ENCODE measurements at regions not wholly inside any gene's neighbourhood (a gene's known extent, or its start where the extent isn't known, plus 50 kb on each side); places are given as distances from the start of the nearest gene placed in this dataset.
"Not testable (repeated sequence)": the region's sequence is repeated elsewhere in the genome, so short reads cannot be mapped to it uniquely, and the experiment has no call there.

DNA sequence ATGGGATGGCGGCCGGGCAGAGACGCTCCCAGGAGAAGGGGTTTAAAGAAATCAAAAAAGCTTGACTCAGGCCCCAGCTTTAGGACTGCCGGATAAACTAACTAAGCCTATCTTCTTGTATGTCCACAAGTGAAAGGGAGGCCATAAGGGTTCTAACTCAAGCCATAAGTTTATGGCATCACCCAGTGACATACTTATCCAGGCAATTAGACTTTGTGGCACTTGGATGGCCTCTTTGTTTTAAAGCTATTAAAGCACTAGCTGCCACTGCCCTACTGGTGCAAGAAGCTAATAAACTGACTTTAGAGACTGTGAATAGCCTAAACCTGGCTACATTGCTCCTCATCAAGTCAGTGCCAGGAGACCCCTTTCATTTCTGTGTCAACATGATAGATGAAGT lies 102.0 kb downstream of the ZNF429 start:
- H3K9me3 ChIP-seq (ENCODE audit: control insufficient read depth, low read length), result no peaks in the 10 kb centered on the region
- H2BK12ac ChIP-seq (ENCODE audit: low read length in 2 of 2), result no peak overlapping the region
- no peak overlapping the region for H3K18ac ChIP-seq (ENCODE audit: low read depth in 1 of 2, low read length in 2 of 2)
- no peaks in the 10 kb centered on the region for H3K36me3 ChIP-seq (ENCODE audit: control insufficient read depth in 1 of 2, insufficient read depth in 2 of 2, low read depth in 1 of 2, low read length in 2 of 2)
- H3K4me3 ChIP-seq (ENCODE audit: insufficient read depth in 1 of 2, low read depth in 1 of 2, low read length in 2 of 2), result no peak overlapping the region
- H3K27me3 ChIP-seq (ENCODE audit: control insufficient read depth in 1 of 2, insufficient read depth in 1 of 2, low read length in 2 of 2), result no peaks in the 10 kb centered on the region
- H2AK5ac ChIP-seq (ENCODE audit: low read length, severe bottlenecking), result no peak overlapping the region
- H3K27ac ChIP-seq (ENCODE audit: low read length, poor library complexity, severe bottlenecking), result no peak overlapping the region
- H2AFZ ChIP-seq (ENCODE audit: low read depth, low read length), result no peak overlapping the region
- H3K23ac ChIP-seq (ENCODE audit: low read length in 2 of 2), result no peak overlapping the region
- no peak overlapping the region for H4K91ac ChIP-seq (ENCODE audit: low read length)
- no peak overlapping the region for H4K8ac ChIP-seq (ENCODE audit: low read length)
- H3K4ac ChIP-seq (ENCODE audit: low read depth in 1 of 2, low read length in 2 of 2), result no peak overlapping the region
- H3K9ac ChIP-seq (ENCODE audit: low read length), result no peak overlapping the region
- no peak overlapping the region for H2BK5ac ChIP-seq (ENCODE audit: low read depth, low read length, poor library complexity, severe bottlenecking)
- no peak overlapping the region for H2BK120ac ChIP-seq (ENCODE audit: low read depth, low read length)
- no peak overlapping the region for H2BK15ac ChIP-seq (ENCODE audit: low read depth, poor library complexity, severe bottlenecking)
- no peaks in the 10 kb centered on the region for H3K79me1 ChIP-seq (replicated peaks; ENCODE audit: low read length, poor library complexity, severe bottlenecking)
- no peak overlapping the region for H3K14ac ChIP-seq (ENCODE audit: low read length in 2 of 2)
- H3K4me1 ChIP-seq (ENCODE audit: control insufficient read depth, insufficient read depth, low read depth, low read length), result peaks cover 6% of the 10 kb centered on the region
- H3K4me2 ChIP-seq (ENCODE audit: low read length, poor library complexity, severe bottlenecking), result no peak overlapping the region
- 66% methylated on average over 4 of the region's 4 CpGs for WGBS
- no peak for DNase-seq

DNA sequence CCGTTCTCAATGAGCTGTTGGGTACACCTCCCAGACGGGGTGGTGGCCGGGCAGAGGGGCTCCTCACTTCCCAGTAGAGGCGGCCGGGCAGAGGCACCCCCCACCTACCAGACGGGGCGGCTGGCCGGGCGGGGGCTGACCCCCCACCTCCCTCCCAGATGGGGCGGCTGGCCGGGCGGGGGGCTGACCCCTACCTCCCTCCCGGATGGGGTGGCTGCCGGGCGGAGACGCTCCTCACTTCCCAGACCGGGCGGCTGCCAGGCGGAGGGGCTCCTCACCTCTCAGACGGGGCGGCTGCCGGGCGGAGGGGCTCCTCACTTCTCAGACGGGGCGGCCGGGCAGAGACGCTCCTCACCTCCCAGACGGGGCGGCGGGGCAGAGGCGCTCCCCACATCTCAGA lies 101.6 kb downstream of the ZNF429 start:
- H3K9ac ChIP-seq (ENCODE audit: low read length); H4K8ac ChIP-seq (ENCODE audit: low read length); DNase-seq; H3K9me3 ChIP-seq (ENCODE audit: control insufficient read depth, low read length); H3K4ac ChIP-seq (ENCODE audit: low read depth in 1 of 2, low read length in 2 of 2); H2AFZ ChIP-seq (ENCODE audit: low read depth, low read length); H2BK5ac ChIP-seq (ENCODE audit: low read depth, low read length, poor library complexity, severe bottlenecking); H3K14ac ChIP-seq (ENCODE audit: low read length in 2 of 2); H3K27ac ChIP-seq (ENCODE audit: low read length, poor library complexity, severe bottlenecking); H3K36me3 ChIP-seq (ENCODE audit: control insufficient read depth in 1 of 2, insufficient read depth in 2 of 2, low read depth in 1 of 2, low read length in 2 of 2); H3K4me2 ChIP-seq (ENCODE audit: low read length, poor library complexity, severe bottlenecking); H2BK15ac ChIP-seq (ENCODE audit: low read depth, poor library complexity, severe bottlenecking); H4K91ac ChIP-seq (ENCODE audit: low read length); H2AK5ac ChIP-seq (ENCODE audit: low read length, severe bottlenecking); H3K4me3 ChIP-seq (ENCODE audit: insufficient read depth in 1 of 2, low read depth in 1 of 2, low read length in 2 of 2); H2BK12ac ChIP-seq (ENCODE audit: low read length in 2 of 2); H3K23ac ChIP-seq (ENCODE audit: low read length in 2 of 2); H3K18ac ChIP-seq (ENCODE audit: low read depth in 1 of 2, low read length in 2 of 2); H2BK120ac ChIP-seq (ENCODE audit: low read depth, low read length); H3K4me1 ChIP-seq (ENCODE audit: control insufficient read depth, insufficient read depth, low read depth, low read length); H3K79me1 ChIP-seq (replicated peaks; ENCODE audit: low read length, poor library complexity, severe bottlenecking); H3K27me3 ChIP-seq (ENCODE audit: control insufficient read depth in 1 of 2, insufficient read depth in 1 of 2, low read length in 2 of 2): not testable (repeated sequence)
- WGBS, result 90% methylated on average over 25 of the region's 31 CpGs

DNA sequence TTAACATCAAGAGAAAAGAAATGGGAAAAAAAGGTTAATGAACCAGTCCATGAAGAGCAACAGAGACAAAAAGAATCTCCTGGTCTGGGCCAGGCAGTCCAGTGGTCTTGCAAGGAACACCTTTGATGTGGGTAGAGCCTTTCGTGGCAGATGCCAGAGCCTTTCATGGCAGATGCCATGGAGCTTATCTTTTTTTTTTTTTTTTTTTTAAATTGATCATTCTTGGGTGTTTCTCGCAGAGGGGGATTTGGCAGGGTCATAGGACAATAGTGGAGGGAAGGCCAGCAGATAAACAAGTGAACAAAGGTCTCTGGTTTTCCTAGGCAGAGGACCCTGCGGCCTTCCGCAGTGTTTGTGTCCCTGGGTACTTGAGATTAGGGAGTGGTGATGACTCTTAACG lies 100.9 kb downstream of the ZNF429 start:
- H3K18ac ChIP-seq (ENCODE audit: low read depth in 1 of 2, low read length in 2 of 2), result not testable (repeated sequence)

DNA sequence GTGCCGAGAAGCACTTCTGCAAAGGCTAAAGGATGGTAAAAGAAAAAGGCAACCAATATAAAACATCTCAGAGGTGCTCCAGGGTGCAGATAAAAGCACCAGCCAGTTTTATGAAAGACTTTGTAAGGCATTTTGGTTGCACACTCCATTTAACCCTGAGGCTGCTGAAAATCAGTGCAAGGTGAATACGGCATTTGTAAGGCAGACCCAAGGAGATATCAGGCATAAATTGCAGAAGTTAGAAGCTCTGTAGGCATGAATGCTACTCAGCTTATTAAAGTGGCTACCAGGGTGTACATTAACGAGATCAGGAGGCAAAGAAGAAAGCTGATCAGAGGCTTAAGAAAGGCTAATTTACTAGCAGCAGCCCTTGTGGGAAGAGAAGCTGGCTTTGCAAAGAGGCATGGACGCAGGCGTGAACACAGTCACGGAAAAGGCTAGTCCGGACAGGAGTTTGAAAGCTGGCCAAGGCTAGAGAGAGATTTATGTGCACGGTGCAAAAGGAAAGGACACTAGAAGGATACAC lies 99.6 kb downstream of the ZNF429 start:
- H3K9ac ChIP-seq (ENCODE audit: low read length), result peak overlapping the region; percentile 88
- H3K4me2 ChIP-seq (ENCODE audit: low read length, poor library complexity, severe bottlenecking), result peak overlapping the region; percentile 94
- no peaks in the 10 kb centered on the region for H3K79me1 ChIP-seq (replicated peaks; ENCODE audit: low read length, poor library complexity, severe bottlenecking)
- no peak for DNase-seq
- H3K27ac ChIP-seq (ENCODE audit: low read length, poor library complexity, severe bottlenecking), result no peak overlapping the region
- peaks cover 6% of the 10 kb centered on the region for H3K4me1 ChIP-seq (ENCODE audit: control insufficient read depth, insufficient read depth, low read depth, low read length)
- H2BK12ac ChIP-seq (ENCODE audit: low read length in 2 of 2), result no peak overlapping the region
- H3K23ac ChIP-seq (ENCODE audit: low read length in 2 of 2), result no peak overlapping the region
- no peak overlapping the region for H3K14ac ChIP-seq (ENCODE audit: low read length in 2 of 2)
- peak overlapping the region in 1 of 2 experiments; percentile 77 for H3K4me3 ChIP-seq (ENCODE audit: insufficient read depth in 1 of 2, low read depth in 1 of 2, low read length in 2 of 2)
- H4K8ac ChIP-seq (ENCODE audit: low read length), result peak overlapping the region; percentile 72
- WGBS, result 72% methylated on average over 8 of the region's 8 CpGs
- no peak overlapping the region for H4K91ac ChIP-seq (ENCODE audit: low read length)
- no peak overlapping the region for H3K4ac ChIP-seq (ENCODE audit: low read depth in 1 of 2, low read length in 2 of 2)
- no peak overlapping the region for H2AFZ ChIP-seq (ENCODE audit: low read depth, low read length)
- H2AK5ac ChIP-seq (ENCODE audit: low read length, severe bottlenecking), result no peak overlapping the region
- no peaks in the 10 kb centered on the region for H3K9me3 ChIP-seq (ENCODE audit: control insufficient read depth, low read length)
- H3K18ac ChIP-seq (ENCODE audit: low read depth in 1 of 2, low read length in 2 of 2), result no peak overlapping the region
- H3K27me3 ChIP-seq (ENCODE audit: control insufficient read depth in 1 of 2, insufficient read depth in 1 of 2, low read length in 2 of 2), result no peaks in the 10 kb centered on the region
- H3K36me3 ChIP-seq (ENCODE audit: control insufficient read depth in 1 of 2, insufficient read depth in 2 of 2, low read depth in 1 of 2, low read length in 2 of 2), result no peaks in the 10 kb centered on the region
- no peak overlapping the region for H2BK5ac ChIP-seq (ENCODE audit: low read depth, low read length, poor library complexity, severe bottlenecking)
- no peak overlapping the region for H2BK120ac ChIP-seq (ENCODE audit: low read depth, low read length)
- no peak overlapping the region for H2BK15ac ChIP-seq (ENCODE audit: low read depth, poor library complexity, severe bottlenecking)

More for the DNA sequence above, 100.9 kb downstream of the ZNF429 start:
- not testable (repeated sequence) for H3K23ac ChIP-seq (ENCODE audit: low read length in 2 of 2); H4K91ac ChIP-seq (ENCODE audit: low read length); H3K4me2 ChIP-seq (ENCODE audit: low read length, poor library complexity, severe bottlenecking); H3K27ac ChIP-seq (ENCODE audit: low read length, poor library complexity, severe bottlenecking); H3K4me1 ChIP-seq (ENCODE audit: control insufficient read depth, insufficient read depth, low read depth, low read length); H2BK5ac ChIP-seq (ENCODE audit: low read depth, low read length, poor library complexity, severe bottlenecking); H3K79me1 ChIP-seq (replicated peaks; ENCODE audit: low read length, poor library complexity, severe bottlenecking); H4K8ac ChIP-seq (ENCODE audit: low read length); H3K9me3 ChIP-seq (ENCODE audit: control insufficient read depth, low read length); H2BK120ac ChIP-seq (ENCODE audit: low read depth, low read length); H2BK12ac ChIP-seq (ENCODE audit: low read length in 2 of 2); H3K14ac ChIP-seq (ENCODE audit: low read length in 2 of 2); H2BK15ac ChIP-seq (ENCODE audit: low read depth, poor library complexity, severe bottlenecking); DNase-seq; H3K27me3 ChIP-seq (ENCODE audit: control insufficient read depth in 1 of 2, insufficient read depth in 1 of 2, low read length in 2 of 2); H2AFZ ChIP-seq (ENCODE audit: low read depth, low read length); H3K36me3 ChIP-seq (ENCODE audit: control insufficient read depth in 1 of 2, insufficient read depth in 2 of 2, low read depth in 1 of 2, low read length in 2 of 2); H3K4me3 ChIP-seq (ENCODE audit: insufficient read depth in 1 of 2, low read depth in 1 of 2, low read length in 2 of 2); H2AK5ac ChIP-seq (ENCODE audit: low read length, severe bottlenecking); H3K4ac ChIP-seq (ENCODE audit: low read depth in 1 of 2, low read length in 2 of 2); H3K9ac ChIP-seq (ENCODE audit: low read length)
- WGBS, result no CpG with 5 or more reads among the region's 5 CpGs
